Ishikawa (cell line): ENCODE measurements at regions not wholly inside any gene's neighbourhood (a gene's known extent, or its start where the extent isn't known, plus 50 kb on each side); places are given as distances from the start of the nearest gene placed in this dataset.

Source experiments
- CEBPB ChIP-seq: IDR thresholded peaks from 2 replicates; pipeline ENCODE4 v1.6.1; 2012
- CREB1 ChIP-seq: IDR thresholded peaks from 2 replicates; pipeline ENCODE4 v1.6.1; 2012; ENCODE audit warnings: low read depth
- EGR1 ChIP-seq: IDR thresholded peaks from 2 replicates; pipeline ENCODE4 v1.6.1; 2012
- EP300 ChIP-seq: IDR thresholded peaks from 2 replicates; pipeline ENCODE4 v1.6.1; 2012; ENCODE audit warnings: borderline replicate concordance
- FOXM1 ChIP-seq: IDR thresholded peaks from 2 replicates; pipeline ENCODE4 v1.6.1; 2012; ENCODE audit warnings: low read depth, borderline replicate concordance
- NFIC ChIP-seq: IDR thresholded peaks from 2 replicates; pipeline ENCODE4 v1.6.1; 2012
- RAD21 ChIP-seq: IDR thresholded peaks from 2 replicates; pipeline ENCODE4 v1.6.1; 2012; ENCODE audit warnings: low read depth
- TAF1 ChIP-seq: IDR thresholded peaks from 2 replicates; pipeline ENCODE4 v1.6.1; 2012; ENCODE audit warnings: low read depth, mild to moderate bottlenecking
- TCF12 ChIP-seq: IDR thresholded peaks from 2 replicates; pipeline ENCODE4 v1.6.1; 2012; ENCODE audit warnings: low read depth
- TEAD4 ChIP-seq: IDR thresholded peaks from 2 replicates; pipeline ENCODE4 v1.6.1; 2012
- YY1 ChIP-seq: IDR thresholded peaks from 2 replicates; pipeline ENCODE4 v1.6.1; 2012; ENCODE audit warnings: low read depth
- ZBTB7A ChIP-seq: IDR thresholded peaks from 2 replicates; pipeline ENCODE4 v1.6.1; 2012; ENCODE audit warnings: low read depth
- TF ChIP-seq, protein P1 (sequence below): IDR thresholded peaks from 2 replicates; pipeline ENCODE4 v1.6.1; 2012
- TF ChIP-seq, protein P2 (sequence below): IDR thresholded peaks from 2 replicates; pipeline ENCODE4 v1.6.1; 2012; ENCODE audit warnings: low read depth, mild to moderate bottlenecking
- TF ChIP-seq, protein P3 (sequence below): IDR thresholded peaks from 2 replicates; pipeline ENCODE4 v1.6.1; 2012

DNA sequence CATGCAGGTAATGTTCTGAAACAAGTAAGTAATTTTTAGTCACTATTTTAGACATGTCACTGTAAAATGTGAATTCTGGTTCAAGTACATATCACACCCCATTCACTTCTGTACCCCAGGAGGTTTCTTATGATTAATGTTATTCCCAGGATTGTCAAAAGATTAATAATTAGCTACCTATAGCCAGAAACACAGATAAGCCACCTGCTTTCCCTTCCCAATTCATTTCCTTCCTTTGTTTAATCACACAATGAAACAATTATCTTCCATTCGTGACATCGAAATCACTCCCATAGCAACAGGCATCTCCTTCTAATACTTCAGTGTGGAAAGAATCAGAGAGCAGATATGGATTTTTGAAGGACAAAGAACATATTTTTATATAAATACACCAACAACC is 1650.3 kb upstream of the CELF4 start:
- TF ChIP-seq TEAD4 (no peak), CREB1 (no peak), TAF1 (no peak), EP300 (no peak), RAD21 (no peak), NFIC (no peak), ZBTB7A (no peak), FOXM1 (no peak), EGR1 (no peak), CEBPB (no peak), YY1 (no peak)
- TF ChIP-seq, protein P1, sequence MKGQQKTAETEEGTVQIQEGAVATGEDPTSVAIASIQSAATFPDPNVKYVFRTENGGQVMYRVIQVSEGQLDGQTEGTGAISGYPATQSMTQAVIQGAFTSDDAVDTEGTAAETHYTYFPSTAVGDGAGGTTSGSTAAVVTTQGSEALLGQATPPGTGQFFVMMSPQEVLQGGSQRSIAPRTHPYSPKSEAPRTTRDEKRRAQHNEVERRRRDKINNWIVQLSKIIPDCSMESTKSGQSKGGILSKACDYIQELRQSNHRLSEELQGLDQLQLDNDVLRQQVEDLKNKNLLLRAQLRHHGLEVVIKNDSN: no peak
- TF ChIP-seq, protein P2, sequence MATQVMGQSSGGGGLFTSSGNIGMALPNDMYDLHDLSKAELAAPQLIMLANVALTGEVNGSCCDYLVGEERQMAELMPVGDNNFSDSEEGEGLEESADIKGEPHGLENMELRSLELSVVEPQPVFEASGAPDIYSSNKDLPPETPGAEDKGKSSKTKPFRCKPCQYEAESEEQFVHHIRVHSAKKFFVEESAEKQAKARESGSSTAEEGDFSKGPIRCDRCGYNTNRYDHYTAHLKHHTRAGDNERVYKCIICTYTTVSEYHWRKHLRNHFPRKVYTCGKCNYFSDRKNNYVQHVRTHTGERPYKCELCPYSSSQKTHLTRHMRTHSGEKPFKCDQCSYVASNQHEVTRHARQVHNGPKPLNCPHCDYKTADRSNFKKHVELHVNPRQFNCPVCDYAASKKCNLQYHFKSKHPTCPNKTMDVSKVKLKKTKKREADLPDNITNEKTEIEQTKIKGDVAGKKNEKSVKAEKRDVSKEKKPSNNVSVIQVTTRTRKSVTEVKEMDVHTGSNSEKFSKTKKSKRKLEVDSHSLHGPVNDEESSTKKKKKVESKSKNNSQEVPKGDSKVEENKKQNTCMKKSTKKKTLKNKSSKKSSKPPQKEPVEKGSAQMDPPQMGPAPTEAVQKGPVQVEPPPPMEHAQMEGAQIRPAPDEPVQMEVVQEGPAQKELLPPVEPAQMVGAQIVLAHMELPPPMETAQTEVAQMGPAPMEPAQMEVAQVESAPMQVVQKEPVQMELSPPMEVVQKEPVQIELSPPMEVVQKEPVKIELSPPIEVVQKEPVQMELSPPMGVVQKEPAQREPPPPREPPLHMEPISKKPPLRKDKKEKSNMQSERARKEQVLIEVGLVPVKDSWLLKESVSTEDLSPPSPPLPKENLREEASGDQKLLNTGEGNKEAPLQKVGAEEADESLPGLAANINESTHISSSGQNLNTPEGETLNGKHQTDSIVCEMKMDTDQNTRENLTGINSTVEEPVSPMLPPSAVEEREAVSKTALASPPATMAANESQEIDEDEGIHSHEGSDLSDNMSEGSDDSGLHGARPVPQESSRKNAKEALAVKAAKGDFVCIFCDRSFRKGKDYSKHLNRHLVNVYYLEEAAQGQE: no peak
- TF ChIP-seq, protein P3, sequence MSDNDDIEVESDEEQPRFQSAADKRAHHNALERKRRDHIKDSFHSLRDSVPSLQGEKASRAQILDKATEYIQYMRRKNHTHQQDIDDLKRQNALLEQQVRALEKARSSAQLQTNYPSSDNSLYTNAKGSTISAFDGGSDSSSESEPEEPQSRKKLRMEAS: no peak

DNA sequence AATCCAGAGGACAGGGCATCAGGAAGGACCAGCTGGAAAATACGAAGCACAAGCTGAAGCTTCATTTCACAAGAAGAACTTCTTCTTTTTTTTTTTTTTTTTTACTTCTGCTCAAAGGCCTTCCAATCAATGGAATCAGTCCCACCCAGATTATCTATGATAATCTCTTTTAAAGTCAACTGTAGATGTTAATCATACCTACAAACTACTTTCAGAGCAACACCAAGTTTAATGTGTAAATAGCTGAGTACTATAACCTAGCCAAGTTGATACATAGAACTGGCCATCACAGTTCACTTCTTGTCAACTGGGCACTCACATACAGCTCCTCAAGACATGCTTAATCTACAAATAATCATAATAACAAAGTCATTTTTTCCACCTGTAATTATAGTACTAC is 1645.9 kb upstream of the CELF4 start:
- no peak for TF ChIP-seq CREB1
- TF ChIP-seq CEBPB: no peak
- TF ChIP-seq, protein P1: no peak
- TF ChIP-seq RAD21: no peak
- TF ChIP-seq TEAD4: no peak
- no peak for TF ChIP-seq TCF12
- TF ChIP-seq YY1: no peak
- no peak for TF ChIP-seq ZBTB7A

DNA sequence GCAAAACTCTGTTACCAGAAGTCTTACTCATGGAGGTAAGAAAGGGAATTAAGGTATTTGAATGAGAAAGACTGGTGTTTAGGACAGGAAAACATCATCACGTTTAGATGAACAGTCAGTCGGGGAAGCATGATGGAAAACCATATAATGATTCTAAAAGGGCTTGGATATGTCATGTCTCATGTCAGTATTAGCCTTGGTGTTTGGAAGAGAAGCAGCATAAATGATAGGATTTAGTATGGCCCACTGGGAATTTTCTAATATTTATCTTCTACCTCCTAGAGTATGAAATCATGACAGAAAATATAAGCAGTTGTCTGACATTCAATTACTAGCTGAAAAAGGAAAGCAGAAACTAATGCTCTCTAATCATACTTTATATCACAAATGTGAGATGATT is 1643.6 kb upstream of the CELF4 start:
- no peak for TF ChIP-seq YY1
- no peak for TF ChIP-seq TEAD4
- no peak for TF ChIP-seq NFIC
- no peak for TF ChIP-seq TAF1
- TF ChIP-seq, protein P2: no peak
- no peak for TF ChIP-seq EGR1
- TF ChIP-seq RAD21: no peak
- no peak for TF ChIP-seq TCF12
- no peak for TF ChIP-seq FOXM1
- TF ChIP-seq ZBTB7A: no peak
- TF ChIP-seq, protein P3: no peak
- no peak for TF ChIP-seq EP300
- TF ChIP-seq CREB1: no peak
- TF ChIP-seq, protein P1: no peak
- no peak for TF ChIP-seq CEBPB

DNA sequence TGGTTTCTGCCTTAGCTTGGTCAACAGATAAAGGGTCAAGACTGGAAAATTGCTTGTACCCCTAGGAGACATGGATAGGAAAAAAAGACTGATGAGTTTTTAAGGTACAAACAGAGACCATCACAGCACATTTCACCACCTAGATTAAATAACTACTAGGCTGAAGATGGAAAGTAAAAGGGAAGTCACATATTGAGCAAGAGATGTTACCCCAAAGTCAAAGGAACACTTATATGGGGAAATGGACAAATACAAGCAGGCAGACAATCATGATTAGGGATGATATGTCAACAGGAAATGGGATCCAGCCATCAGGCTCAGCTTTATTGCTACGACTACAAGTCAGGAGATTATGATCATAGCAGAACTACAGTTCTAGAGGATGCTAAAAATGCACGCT is 1643.1 kb upstream of the CELF4 start:
- TF ChIP-seq ZBTB7A (no peak), CREB1 (no peak), EP300 (no peak), RAD21 (no peak), NFIC (no peak)
- TF ChIP-seq, protein P2: no peak
- TF ChIP-seq, protein P3: no peak

DNA sequence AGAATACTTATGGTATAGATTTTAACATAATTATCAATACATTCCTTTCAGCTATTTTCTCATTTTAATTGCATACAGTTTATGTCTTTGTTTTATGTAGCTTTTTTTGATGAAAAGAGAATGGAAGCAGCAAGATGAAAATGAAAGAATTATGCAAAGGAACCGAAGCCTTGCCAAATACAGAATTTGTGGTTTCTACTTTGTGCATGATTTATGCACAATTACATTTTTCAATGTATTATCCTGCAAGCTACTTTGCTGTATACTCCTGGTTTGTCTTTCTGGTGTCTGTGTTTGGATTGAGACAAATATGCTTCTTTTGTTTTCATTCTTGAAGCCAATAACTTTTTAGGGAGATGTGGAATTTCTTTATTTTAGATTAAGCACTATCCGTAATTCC is 1642.6 kb upstream of the CELF4 start:
- no peak for TF ChIP-seq NFIC
